Hematopoietic multipotent progenitor cell treated with erythropoietin and hydrocortisone succinate and interleukin-3 and kit ligand, for 15 days (in vitro differentiated cells): ENCODE measurements at regions not wholly inside any gene's neighbourhood (a gene's known extent, or its start where the extent isn't known, plus 50 kb on each side); places are given as distances from the start of the nearest gene placed in this dataset.
"Not testable (repeated sequence)": the region's sequence is repeated elsewhere in the genome, so short reads cannot be mapped to it uniquely, and the experiment has no call there.

ENCODE experiments used
- DNase-seq: peaks from one replicate; pipeline ENCODE4 v3.0.0-alpha.2; 2015; ENCODE audit warnings: low spot score

DNA sequence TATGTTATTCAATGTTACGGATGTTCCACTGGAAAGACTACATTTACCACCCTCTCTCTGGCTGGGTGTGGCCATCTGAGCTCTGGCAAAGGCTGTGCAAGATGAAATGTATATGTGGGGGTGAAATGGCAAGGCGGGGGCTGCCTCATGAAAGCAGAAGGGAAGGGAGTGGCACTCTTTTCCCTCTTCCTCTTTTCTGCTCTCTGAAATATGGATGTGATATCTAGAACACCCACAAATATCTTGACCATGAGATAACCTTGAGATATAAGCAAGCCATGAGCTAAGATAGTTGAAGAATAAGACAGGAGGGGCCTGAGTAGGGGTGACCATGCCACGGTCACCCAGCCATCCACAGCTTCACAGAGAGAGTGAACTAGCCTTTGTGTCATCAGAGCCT lies 367.8 kb upstream of the ID2 start:
- no peak for DNase-seq

GRCh38 chr2:8315531-8316165 lies 366.2 kb upstream of the ID2 start:
- no peak for DNase-seq

GRCh38 chr2:8316356-8316755 lies 365.5 kb upstream of the ID2 start:
- DNase-seq: no peak

DNA sequence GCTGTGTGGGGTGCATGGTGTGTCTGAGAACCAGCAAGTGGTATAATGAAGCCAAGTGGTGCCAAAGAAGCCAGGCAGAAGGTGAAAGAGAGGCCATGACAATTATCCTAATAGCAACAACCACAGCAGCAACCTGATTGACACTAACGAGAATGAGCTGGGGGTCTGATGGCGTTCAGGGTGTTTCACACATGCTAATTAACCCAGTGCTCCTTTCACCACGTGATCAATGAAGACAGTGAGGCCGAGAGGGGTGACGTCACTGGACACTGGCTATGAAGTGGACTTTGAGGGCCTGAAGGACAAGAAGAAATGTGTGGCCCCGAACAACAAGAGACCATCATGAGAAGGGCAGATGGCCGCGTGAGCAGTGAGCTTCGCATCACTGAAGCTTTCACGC lies 364.4 kb upstream of the ID2 start:
- DNase-seq: no peak

- no peak for DNase-seq
These were observed 362.6 kb upstream of the ID2 start for GRCh38 chr2:8319219-8319618.

- no peak for DNase-seq
These were observed 361.4 kb upstream of the ID2 start for GRCh38 chr2:8320311-8321066.

DNA sequence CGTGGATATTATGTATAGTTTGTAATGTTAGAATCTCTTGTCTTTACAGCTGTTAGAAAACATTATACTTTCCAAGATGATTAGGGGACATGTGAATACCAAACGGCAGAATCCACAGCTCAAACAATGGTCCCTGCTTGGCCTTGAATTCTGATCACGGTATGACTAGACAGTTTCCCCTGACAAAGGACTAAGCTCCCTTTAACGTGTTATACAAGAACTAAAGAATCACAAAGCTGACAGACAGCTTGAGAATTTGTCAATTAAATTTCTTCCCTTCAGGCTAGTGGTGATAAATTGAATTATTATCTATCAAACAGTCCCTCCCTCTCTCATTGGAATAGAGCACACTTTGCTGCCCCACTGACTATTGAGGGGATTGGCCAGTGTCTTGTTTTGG lies 359.2 kb upstream of the ID2 start:
- DNase-seq: no peak

DNA sequence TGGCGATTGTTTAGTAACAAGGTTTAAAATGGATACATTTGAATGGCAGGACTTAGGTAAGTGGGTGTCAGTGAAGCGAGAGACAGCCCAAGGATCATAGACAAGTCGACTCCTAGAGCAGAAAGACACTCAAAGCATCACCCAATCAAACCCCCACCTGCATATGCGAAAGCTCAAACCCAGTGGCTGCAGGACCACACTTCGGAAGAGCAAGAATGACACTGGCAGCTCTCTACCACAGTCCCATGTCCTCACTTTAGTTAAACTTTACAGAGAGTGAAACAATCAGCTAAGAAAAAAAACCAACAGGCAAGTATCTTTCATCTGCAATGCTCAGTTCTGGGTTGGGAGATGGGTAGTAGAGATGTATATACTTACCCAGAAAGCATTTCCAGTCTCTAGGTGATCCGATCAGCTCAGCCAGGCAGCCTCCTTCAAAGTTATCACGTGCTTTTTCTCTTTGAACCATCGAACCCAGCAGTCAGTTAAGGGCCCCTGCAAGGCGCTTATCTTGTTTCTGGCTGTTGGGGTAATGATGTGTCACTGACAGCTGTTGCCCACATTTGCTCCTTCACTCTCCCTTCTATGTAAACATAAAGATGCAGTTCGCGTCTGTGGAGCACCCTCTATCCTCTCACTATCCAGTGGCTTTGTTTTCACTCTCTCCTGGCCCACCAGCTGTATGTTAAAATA lies 357.5 kb upstream of the ID2 start:
- DNase-seq: peak; percentile 65

GRCh38 chr2:8324901-8325300 lies 357.0 kb upstream of the ID2 start:
- DNase-seq: no peak

GRCh38 chr2:8327371-8328100 lies 354.3 kb upstream of the ID2 start:
- no peak for DNase-seq

GRCh38 chr2:8328217-8328616 lies 353.6 kb upstream of the ID2 start:
- DNase-seq: peak; percentile 46

DNA sequence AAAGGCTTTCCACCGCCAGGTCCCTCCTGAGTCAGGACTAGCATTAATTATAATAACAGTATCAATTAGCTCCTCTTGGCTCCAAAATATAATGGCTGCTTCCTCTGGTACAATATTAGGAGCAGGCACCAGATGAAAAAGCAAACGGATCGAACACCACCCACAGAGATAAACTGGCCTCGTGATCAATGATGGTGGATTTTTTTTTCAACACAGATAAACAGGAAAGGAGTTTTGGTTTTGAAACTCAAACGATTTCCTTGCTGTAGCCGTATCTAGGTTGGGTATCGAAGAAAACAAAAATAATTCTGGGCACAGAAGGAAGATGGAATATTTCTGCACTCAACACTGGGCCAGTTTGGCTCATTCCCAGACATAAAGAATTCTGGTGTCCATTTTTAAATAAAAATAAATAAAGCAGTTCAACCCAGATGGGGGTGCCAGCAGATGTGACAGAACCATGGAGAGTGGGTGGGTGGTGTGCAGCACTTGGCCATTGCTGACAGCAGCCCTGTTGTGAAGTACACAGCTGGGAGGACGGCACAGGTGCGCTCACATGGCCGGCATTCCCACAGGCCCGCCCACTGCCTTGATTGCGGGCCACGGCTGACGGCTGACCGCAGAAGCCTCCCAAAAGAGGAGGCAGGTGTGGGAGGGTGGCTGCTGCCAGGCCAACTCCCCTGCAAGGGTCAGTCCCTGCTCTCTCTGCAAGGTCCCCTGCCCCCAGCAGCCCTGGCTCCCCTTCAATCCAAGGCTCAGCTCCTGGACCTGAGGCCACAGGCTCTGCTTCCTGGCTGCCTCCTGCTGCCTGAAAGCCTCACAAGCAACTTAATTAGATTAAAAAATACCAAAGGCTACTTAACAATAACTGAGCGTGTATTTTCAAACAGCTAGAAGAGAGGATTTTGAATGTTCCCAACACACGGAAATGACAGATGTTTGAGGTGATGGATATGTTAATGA lies 351.9 kb upstream of the ID2 start:
- no peak for DNase-seq

- DNase-seq: no peak
These were observed 350.8 kb upstream of the ID2 start for GRCh38 chr2:8331068-8331467.

DNA sequence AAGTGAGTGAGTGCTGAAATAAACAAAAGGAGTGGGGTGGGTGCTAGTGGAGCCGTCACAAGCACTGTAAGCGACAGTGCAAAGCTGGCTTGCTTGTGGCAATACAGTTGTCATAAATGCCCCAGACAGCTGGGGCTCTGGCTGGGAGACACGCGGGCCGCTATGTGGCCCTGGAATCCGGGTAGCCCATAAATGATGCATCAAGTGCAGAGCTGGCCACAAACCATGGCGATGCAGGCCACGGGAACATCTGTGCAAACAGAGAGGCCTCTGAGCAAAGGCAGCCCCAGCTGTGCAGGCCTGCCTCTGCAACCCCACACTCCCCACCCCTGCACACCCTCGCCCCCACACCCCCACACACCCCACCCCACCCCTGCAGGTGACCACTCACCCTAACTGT lies 349.2 kb upstream of the ID2 start:
- DNase-seq: no peak

GRCh38 chr2:8333177-8333831 lies 348.6 kb upstream of the ID2 start:
- no peak for DNase-seq

GRCh38 chr2:8333832-8334187 lies 348.0 kb upstream of the ID2 start:
- not testable (repeated sequence) for DNase-seq

DNA sequence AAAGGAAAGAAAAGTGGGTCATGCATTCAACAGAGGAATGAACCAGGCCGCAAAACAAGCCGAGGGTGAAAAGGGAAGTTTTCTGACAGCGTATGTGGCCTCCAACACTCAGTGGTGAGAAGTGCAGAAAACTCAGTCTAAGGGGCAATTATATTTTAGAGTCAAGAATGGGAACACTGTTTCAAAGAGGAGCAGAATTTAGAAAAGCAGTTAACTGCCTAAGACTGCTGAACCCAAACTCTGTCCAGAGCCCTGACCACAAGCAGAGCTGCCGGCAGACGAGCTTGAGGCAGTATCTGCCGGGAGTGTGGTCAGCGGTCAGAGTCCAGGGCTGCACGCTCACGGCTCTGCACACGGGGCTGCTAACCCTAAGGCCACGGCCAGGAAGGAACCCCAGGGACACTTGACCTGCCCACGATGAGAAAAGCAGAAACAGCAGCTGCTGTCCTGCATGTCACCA lies 347.0 kb upstream of the ID2 start:
- no peak for DNase-seq

- DNase-seq: no peak
These were observed 346.1 kb upstream of the ID2 start for GRCh38 chr2:8335801-8336200.

DNA sequence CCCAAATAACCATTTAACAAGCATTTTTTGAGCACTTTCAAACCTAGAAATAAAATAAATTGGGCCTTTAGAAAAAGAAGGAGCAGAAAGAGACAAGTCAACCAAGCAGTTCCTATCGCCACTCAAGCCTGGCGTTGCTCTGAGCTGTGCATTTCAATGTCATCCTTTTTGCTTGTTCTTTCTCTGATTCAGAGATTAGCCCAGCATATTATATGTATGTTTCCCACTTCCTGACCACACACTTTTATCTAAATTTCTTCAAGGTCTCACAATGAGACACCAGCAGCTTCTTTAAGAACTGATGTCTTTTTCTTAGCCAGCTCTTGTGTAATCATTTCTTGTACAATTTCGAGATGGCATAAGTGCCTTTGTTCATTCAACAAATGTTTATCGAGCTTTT lies 344.5 kb upstream of the ID2 start:
- DNase-seq: no peak

GRCh38 chr2:8342407-8342806 lies 339.4 kb upstream of the ID2 start:
- no peak for DNase-seq

DNA sequence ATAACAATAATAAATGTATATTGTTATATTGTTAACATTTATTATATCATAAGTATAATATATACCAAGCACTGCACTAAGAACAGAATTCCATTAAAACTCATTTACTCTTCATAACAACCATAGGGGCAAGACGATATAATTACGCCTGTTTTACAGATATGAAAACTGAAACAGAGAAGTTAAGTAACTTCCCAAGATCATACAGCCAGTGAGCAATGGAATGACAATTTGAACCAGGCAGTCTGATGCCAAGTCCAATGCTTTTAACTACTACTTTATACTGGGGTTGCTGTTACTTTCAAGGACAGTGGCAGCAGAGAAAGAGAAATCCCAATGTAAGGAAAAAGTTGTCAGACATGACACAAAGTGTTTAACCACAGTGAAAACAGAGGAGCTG lies 338.8 kb upstream of the ID2 start:
- DNase-seq: no peak
